ENCODE measurements at regions not wholly inside any gene's neighbourhood (a gene's known extent, or its start where the extent isn't known, plus 50 kb on each side); places are given as distances from the start of the nearest gene placed in this dataset.

DNA sequence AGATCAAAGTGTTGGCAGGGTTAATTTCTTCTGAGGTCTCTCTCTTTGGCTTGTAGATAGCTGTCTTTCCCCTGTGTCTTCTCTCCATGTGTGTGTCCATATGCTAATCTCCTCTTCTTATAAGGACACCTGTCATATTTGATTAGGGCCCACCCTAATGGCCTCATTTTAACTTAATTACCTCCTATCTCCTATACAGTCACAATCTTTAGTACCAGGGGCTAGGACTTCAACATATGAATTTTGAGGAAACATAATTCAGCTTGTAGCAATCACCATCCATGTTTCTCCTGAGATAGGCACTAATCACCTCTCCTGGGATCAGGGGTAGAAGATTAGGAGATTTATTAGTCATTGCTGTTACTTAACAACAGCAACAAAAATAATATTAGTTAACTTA is 196.1 kb upstream of the RXFP2 start:
- no peak overlapping the region for H3K14ac ChIP-seq (ENCODE audit: insufficient read length)
- H2AFZ ChIP-seq (ENCODE audit: low read length) = no peak overlapping the region
- H2BK120ac ChIP-seq (replicated peaks; ENCODE audit: low read depth, low read length) = no peak overlapping the region
- no peak overlapping the region for H3K4me2 ChIP-seq (ENCODE audit: insufficient read depth in 1 of 2, low read depth in 2 of 2, low read length in 2 of 2)
- no peak overlapping the region for H4K91ac ChIP-seq (replicated peaks; ENCODE audit: insufficient read length, low read length)
- H3K56ac ChIP-seq (replicated peaks; ENCODE audit: insufficient read length, low read depth, low read length) = no peak overlapping the region
- H2BK20ac ChIP-seq (ENCODE audit: low read length) = no peak overlapping the region
- no peak overlapping the region for H3K4ac ChIP-seq (replicated peaks; ENCODE audit: insufficient read length, low read depth, low read length)
- no peaks in the 10 kb centered on the region for H3K79me1 ChIP-seq (ENCODE audit: low read depth, low read length)
- no peaks in the 10 kb centered on the region for H3K36me3 ChIP-seq (ENCODE audit: control insufficient read depth in 2 of 4, insufficient read depth in 4 of 4, low read length in 3 of 4)
- H3K9me3 ChIP-seq (ENCODE audit: insufficient read depth in 2 of 2, low read depth in 1 of 2, low read length in 1 of 2) = no peaks in the 10 kb centered on the region
- ChIA-PET CTCF (ENCODE audit: partially characterized antibody) (interaction anchor here (1.4 to 2.1 kb wide), 2 partner anchors 198 to 200 kb away, joined by 3 to 7 read pairs; no protein-coding TSS in a partner anchor), POLR2A (ENCODE audit: partially characterized antibody) (interaction anchor here (0.6 kb wide), 1 partner anchor 115 kb away, joined by 3 read pairs; no protein-coding TSS in a partner anchor)
- DNase-seq (ENCODE audit: low read depth in 1 of 2, low spot score in 2 of 2) (no peak), FAIRE-seq (no peak)
- no peak overlapping the region for H4K5ac ChIP-seq (ENCODE audit: insufficient read length, low read depth, low read length)
- H3K4me1 ChIP-seq (replicated peaks in 1 of 4; ENCODE audit: control insufficient read depth in 3 of 4, insufficient read depth in 4 of 4, low read length in 3 of 4) = no peaks in the 10 kb centered on the region
- H2BK15ac ChIP-seq (ENCODE audit: low read length) = no peak overlapping the region
- no peaks in the 10 kb centered on the region for H3K79me2 ChIP-seq (ENCODE audit: control insufficient read depth in 1 of 2, insufficient read depth in 2 of 2, low read length in 2 of 2)
- no peak overlapping the region for H3K4me3 ChIP-seq (ENCODE audit: extremely low read depth in 1 of 4, insufficient read depth in 2 of 4, low read depth in 3 of 4, low read length in 4 of 4)
- H2BK12ac ChIP-seq (ENCODE audit: low read depth, low read length) = no peak overlapping the region
- no peak overlapping the region for H3K27ac ChIP-seq (ENCODE audit: low read depth, low read length)
- H2AK5ac ChIP-seq (ENCODE audit: low read depth, low read length) = no peak overlapping the region
- no peak overlapping the region for H3K9ac ChIP-seq (replicated peaks in 1 of 4; ENCODE audit: extremely low read depth in 1 of 4, low read depth in 3 of 4, low read length in 3 of 4)
- H3K23ac ChIP-seq (ENCODE audit: insufficient read length) = no peak overlapping the region
- H2BK5ac ChIP-seq (ENCODE audit: low read depth, low read length) = no peak overlapping the region
- TF ChIP-seq SIN3A (conservative IDR thresholded peaks at IDR 0.05 in 1 of 2, IDR thresholded peaks at IDR 0.05 in 1 of 2; ENCODE audit: low read depth in 1 of 2, low read length in 2 of 2) (no peak), FOSL1 (IDR thresholded peaks at IDR 0.05; ENCODE audit: insufficient read depth, low read depth, low read length) (no peak), RAD21 (IDR thresholded peaks at IDR 0.05 in 1 of 2, conservative IDR thresholded peaks at IDR 0.05 in 1 of 2; ENCODE audit: low read depth in 2 of 2, low read length in 2 of 2) (no peak), CHD1 (IDR thresholded peaks at IDR 0.05; ENCODE audit: low read depth, low read length) (no peak), KDM1A (IDR thresholded peaks at IDR 0.05; ENCODE audit: borderline replicate concordance, low read length) (no peak), GABPA (IDR thresholded peaks at IDR 0.05; ENCODE audit: borderline replicate concordance, insufficient read depth, low read length) (no peak)
- no peaks in the 10 kb centered on the region for H4K20me1 ChIP-seq (replicated peaks in 1 of 2; ENCODE audit: control insufficient read depth in 1 of 2, insufficient read depth in 2 of 2, low read length in 2 of 2)
- no peak overlapping the region for H4K8ac ChIP-seq (ENCODE audit: extremely low read depth, insufficient read depth, low read length)
- no peak overlapping the region for H3K18ac ChIP-seq (ENCODE audit: extremely low read depth, low read length)
- no peaks in the 10 kb centered on the region for H3K27me3 ChIP-seq (replicated peaks in 1 of 4; ENCODE audit: control insufficient read depth in 3 of 4, extremely low read depth in 1 of 4, insufficient read depth in 3 of 4, low read length in 3 of 4)
- H3K23me2 ChIP-seq (ENCODE audit: low read depth, low read length) = no peaks in the 10 kb centered on the region; the same call in 1 of the 2 replicates
